Uterus (tissue), 3 donors: ENCODE measurements at regions not wholly inside any gene's neighbourhood (a gene's known extent, or its start where the extent isn't known, plus 50 kb on each side); places are given as distances from the start of the nearest gene placed in this dataset.

Experiments
- DNase-seq, 2 donors: peaks; one replicate each; pipeline ENCODE4 v3.0.0-alpha.2; 2019 to 2020
- H3K27ac ChIP-seq, 2 donors: fragments of 200-600 bp; sonication (generic); 1 replicate in 1 of 2; 2 replicates in 1 of 2; pipeline ENCODE4 v1.5.1; 2016 to 2018
- H3K27me3 ChIP-seq, 2 donors: fragments of 200-600 bp; sonication (generic); one replicate each; pipeline ENCODE4 v1.5.1; 2018 to 2019; ENCODE audit warnings: control low read depth in 1 of 2
- H3K36me3 ChIP-seq, 2 donors: fragments of 200-600 bp; sonication (generic); one replicate each; pipeline ENCODE4 v1.5.1; 2019; ENCODE audit warnings: control low read depth in 1 of 2
- H3K4me1 ChIP-seq, 2 donors: fragments of 200-600 bp; sonication (generic); one replicate each; pipeline ENCODE4 v1.5.1; 2018 to 2019; ENCODE audit warnings: control low read depth in 1 of 2
- H3K4me3 ChIP-seq, 2 donors: fragments of 200-600 bp; sonication (generic); 1 replicate in 1 of 2; 2 replicates in 1 of 2; pipeline ENCODE4 v1.5.1; 2018 to 2019; ENCODE audit warnings: mild to moderate bottlenecking in 1 of 2
- H3K9me3 ChIP-seq, 2 donors: fragments of 200-600 bp; sonication (generic); one replicate each; pipeline ENCODE4 v1.5.1; 2019; ENCODE audit warnings: control low read depth in 1 of 2
- POLR2A ChIP-seq, 2 donors: fragments of 450-650 bp; IDR thresholded peaks; one replicate each; pipeline ENCODE4 v1.6.1; 2016; ENCODE audit warnings: antibody characterized with exemption in 2 of 2, mild to moderate bottlenecking in 1 of 2, moderate library complexity in 1 of 2
- intact Hi-C: fragments of 100-400 bp; cut with DNase I; formaldehyde crosslinking; loops from one replicate; pipeline ENCODE4 v1.15.1; 2023; ENCODE audit warnings: low total_unique reads
- TF ChIP-seq, protein P1 (sequence below), 4 experiments: fragments of 200-600 bp in 2 of 4; fragments of 450-650 bp in 2 of 4; sonication (generic) in 2 of 4; IDR thresholded peaks; one replicate each; pipeline ENCODE4 v1.5.1; 2016 to 2019; ENCODE audit warnings: antibody characterized with exemption in 4 of 4, mild to moderate bottlenecking in 2 of 4, moderate library complexity in 1 of 4
- donor health status: DM: yes; HTN: yes; CAD: no.

DNA sequence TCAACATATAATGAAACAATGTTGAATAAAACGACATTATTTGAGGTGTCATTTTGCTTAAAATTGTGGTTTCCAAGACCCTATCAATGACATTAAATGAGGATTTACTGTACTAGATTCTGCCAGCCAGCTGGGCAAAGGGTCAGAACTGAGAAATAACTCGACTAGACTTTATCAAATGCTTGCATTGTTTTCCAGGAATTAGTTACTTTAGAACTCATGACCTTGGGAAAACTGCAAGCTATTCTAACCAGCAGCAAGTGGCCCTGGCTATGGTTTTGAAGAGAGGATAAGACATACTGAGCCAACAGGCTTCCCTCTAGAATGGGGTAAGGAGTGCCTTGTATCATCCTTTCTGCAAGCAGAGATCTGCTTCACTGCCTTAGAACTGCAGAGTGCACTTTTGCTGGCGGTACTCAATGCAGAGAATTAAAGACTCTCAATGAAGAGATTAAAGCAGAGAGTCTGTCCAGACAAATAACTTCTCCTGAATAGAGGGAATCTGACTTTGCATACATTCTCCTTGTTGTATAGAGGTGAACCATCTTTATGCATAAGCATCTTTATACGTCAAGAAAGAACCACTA lies 281.5 kb downstream of the ARL4A start:
- H3K4me1 ChIP-seq, result no peaks in the 10 kb centered on the region
- no peaks in the 10 kb centered on the region for H3K9me3 ChIP-seq
- intact Hi-C loops, result no loop called here
- no peak overlapping the region for H3K27ac ChIP-seq
- no peaks in the 10 kb centered on the region for H3K27me3 ChIP-seq
- TF ChIP-seq, protein P1, sequence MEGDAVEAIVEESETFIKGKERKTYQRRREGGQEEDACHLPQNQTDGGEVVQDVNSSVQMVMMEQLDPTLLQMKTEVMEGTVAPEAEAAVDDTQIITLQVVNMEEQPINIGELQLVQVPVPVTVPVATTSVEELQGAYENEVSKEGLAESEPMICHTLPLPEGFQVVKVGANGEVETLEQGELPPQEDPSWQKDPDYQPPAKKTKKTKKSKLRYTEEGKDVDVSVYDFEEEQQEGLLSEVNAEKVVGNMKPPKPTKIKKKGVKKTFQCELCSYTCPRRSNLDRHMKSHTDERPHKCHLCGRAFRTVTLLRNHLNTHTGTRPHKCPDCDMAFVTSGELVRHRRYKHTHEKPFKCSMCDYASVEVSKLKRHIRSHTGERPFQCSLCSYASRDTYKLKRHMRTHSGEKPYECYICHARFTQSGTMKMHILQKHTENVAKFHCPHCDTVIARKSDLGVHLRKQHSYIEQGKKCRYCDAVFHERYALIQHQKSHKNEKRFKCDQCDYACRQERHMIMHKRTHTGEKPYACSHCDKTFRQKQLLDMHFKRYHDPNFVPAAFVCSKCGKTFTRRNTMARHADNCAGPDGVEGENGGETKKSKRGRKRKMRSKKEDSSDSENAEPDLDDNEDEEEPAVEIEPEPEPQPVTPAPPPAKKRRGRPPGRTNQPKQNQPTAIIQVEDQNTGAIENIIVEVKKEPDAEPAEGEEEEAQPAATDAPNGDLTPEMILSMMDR (IDR thresholded peaks at IDR 0.05), result no peak
- no peak for TF ChIP-seq POLR2A (IDR thresholded peaks at IDR 0.05)
- no peak for DNase-seq
- H3K4me3 ChIP-seq, result no peak overlapping the region
- H3K36me3 ChIP-seq, result no peaks in the 10 kb centered on the region

DNA sequence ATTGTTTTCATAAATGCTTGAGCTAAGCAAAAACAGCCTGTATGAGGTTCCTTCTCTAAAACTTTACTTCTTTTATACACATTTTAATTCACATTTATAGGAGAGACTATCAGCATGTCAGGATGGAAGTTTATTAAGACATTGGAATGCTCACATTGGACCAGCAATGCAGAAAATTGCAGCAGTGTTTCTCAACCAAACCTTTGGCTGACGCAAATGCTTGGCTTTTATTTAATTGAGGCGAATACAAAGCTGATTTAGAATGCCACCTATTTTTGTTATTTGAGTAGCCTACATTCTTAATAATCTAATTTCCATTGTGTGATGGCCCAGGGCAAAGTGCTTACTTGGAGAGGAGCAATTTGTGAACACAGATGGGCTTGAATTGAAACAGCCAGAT lies 283.2 kb downstream of the ARL4A start:
- intact Hi-C loops, result no loop called here
- TF ChIP-seq POLR2A (IDR thresholded peaks at IDR 0.05), result no peak
- TF ChIP-seq, protein P1 (IDR thresholded peaks at IDR 0.05), result no peak
- no peaks in the 10 kb centered on the region for H3K27me3 ChIP-seq

DNA sequence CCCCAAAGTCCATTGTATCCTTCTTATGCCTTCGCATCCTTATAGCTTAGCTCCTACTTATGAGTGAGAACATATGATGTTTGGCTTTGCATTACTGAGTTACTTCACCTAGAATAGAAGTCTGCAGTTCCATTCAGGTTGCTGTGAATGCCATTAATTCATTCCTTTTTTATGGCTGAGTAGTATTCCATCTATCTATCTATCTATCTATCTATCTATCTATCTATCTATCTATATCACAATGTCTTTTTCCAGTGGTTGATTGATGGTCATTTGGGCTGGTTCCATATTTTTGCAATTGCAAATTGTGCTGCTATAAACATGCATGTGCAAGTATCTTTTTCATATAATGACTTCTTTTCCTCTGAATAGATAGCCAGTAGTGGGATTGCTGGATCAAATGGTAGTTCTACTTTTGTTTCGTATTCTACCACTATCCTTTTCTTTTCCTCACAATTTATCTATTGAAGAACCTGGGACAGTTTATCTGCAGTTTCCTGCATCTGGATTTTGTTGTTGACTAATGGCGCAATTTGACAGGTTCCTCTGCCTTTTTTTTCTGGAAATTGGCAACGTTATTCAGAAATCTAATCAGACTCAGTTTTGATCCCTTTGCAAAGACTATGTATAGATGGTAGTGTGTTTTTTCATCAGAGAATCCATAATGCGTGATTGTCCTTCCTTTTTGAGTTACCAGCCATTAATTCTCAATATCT lies 287.2 kb downstream of the ARL4A start:
- TF ChIP-seq, protein P1 (IDR thresholded peaks at IDR 0.05), result no peak
- TF ChIP-seq POLR2A (IDR thresholded peaks at IDR 0.05), result no peak
- no peaks in the 10 kb centered on the region for H3K27me3 ChIP-seq
- no peak overlapping the region for H3K4me3 ChIP-seq
- no peaks in the 10 kb centered on the region for H3K36me3 ChIP-seq
- intact Hi-C loops, result no loop called here
- DNase-seq, result no peak
- no peak overlapping the region for H3K27ac ChIP-seq
- H3K4me1 ChIP-seq, result no peaks in the 10 kb centered on the region
- no peaks in the 10 kb centered on the region for H3K9me3 ChIP-seq

More for the DNA sequence above, 283.2 kb downstream of the ARL4A start:
- Histone ChIP-seq H3K9me3 (no peaks in the 10 kb centered on the region), H3K4me3 (no peak overlapping the region), H3K36me3 (no peaks in the 10 kb centered on the region), H3K4me1 (no peaks in the 10 kb centered on the region), H3K27ac (no peak overlapping the region)
- no peak for DNase-seq

DNA sequence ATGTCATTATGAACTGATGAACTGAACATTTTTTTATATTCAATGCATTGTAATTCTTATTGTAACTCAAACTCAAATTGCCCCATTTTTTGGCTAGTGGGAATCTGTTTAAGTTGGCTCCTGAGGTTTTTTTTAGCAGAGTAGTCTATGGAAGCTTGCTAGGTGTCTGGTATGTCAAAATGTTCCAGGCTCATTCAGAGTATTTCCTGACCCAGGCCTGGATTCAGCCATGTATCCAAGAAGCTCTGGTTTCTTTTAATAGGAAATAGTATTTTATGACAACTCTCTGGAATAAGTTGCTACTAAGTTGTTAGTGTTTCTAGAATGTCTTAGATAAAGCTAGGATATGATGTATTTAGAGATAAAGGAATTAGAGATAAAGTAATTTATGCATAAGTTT lies 288.0 kb downstream of the ARL4A start:
- Histone ChIP-seq H3K27me3 (no peaks in the 10 kb centered on the region), H3K4me3 (no peak overlapping the region), H3K4me1 (no peaks in the 10 kb centered on the region), H3K36me3 (no peaks in the 10 kb centered on the region), H3K9me3 (no peaks in the 10 kb centered on the region), H3K27ac (no peak overlapping the region)
- DNase-seq, result no peak
- intact Hi-C loops, result no loop called here
- TF ChIP-seq, protein P1 (IDR thresholded peaks at IDR 0.05), result no peak
- no peak for TF ChIP-seq POLR2A (IDR thresholded peaks at IDR 0.05)

DNA sequence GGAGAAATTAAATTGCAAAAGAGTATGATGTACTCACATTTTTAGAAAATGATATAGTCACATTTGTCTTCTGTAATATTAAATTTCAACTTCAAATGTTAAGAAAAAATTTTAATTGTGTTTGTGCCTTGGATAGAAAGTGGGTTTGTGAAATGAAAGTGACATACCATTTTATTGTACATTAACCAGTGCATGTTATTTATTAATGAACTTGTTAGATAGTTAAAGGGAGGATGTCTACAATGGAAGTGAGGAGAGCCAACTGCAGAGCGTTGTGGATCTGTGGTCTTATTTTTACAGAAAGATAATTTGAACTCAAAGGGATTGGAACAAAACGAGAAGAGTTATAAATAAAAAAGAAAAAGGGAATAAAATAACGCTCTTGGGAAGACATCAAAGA lies 291.7 kb downstream of the ARL4A start:
- no peaks in the 10 kb centered on the region for H3K36me3 ChIP-seq
- no peak overlapping the region for H3K4me3 ChIP-seq
- TF ChIP-seq, protein P1 (IDR thresholded peaks at IDR 0.05), result no peak
- TF ChIP-seq POLR2A (IDR thresholded peaks at IDR 0.05), result no peak
- no peaks in the 10 kb centered on the region for H3K27me3 ChIP-seq
- DNase-seq, result no peak
- no peaks in the 10 kb centered on the region for H3K9me3 ChIP-seq
- no peak overlapping the region for H3K27ac ChIP-seq
- intact Hi-C loops, result no loop called here
- H3K4me1 ChIP-seq, result no peaks in the 10 kb centered on the region
